GM10266 (cell line): ENCODE measurements at regions not wholly inside any gene's neighbourhood (a gene's known extent, or its start where the extent isn't known, plus 50 kb on each side); places are given as distances from the start of the nearest gene placed in this dataset.

ENCODE experiments used
- DNase-seq: peaks from one replicate; pipeline ENCODE4 v3.0.0; 2012; ENCODE audit errors: extremely low spot score
- CTCF ChIP-seq: IDR thresholded peaks from 2 replicates; pipeline ENCODE4 v1.5.1; 2012; ENCODE audit warnings: mild to moderate bottlenecking, low read depth; ENCODE audit not compliant: control insufficient read depth, insufficient read depth; ENCODE audit errors: missing control alignments

GRCh38 chr11:87397011-87397865, 359.5 kb downstream of the TMEM135 start:
- TF ChIP-seq CTCF: no peak
- DNase-seq: no peak

DNA sequence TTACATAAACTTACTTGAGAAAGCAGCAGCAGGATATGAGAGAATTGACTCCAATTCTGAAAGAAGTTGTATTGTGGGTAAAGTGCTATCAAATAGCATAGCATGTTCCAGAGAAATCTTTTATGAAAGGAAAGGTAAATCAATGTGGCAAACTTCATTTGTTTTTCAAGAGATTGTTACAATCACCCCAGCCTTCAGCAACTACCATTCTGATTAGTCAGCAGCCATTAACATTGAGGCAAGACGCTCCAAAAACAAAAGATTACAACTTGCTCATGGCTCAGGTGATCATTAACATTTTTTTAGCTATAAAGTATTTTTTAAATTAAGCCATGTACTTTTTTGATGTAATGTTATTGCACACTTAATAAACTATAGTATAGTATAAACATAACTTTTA, 357.2 kb downstream of the TMEM135 start:
- DNase-seq: no peak
- TF ChIP-seq CTCF: no peak

- TF ChIP-seq CTCF: no peak
- DNase-seq: no peak
These were observed 354.9 kb downstream of the TMEM135 start for GRCh38 chr11:87392665-87393064.

DNA sequence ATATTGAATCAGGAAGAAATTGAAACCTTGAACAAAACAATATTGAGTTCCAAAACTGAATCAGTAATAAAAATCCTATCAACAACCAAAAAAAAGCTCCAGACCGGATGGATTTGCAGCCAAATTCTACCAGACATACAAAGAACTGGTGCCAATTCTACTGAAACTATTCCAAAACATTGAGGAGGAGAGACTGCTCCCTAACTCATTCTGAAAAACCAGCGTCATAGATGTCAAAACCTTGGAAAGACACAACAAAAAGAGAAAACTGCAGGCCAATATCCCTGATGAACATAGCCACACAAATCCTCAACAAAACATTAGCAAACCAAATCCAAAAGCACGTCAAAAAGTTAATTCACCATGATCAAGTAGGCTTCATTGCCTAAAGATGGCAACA, 353.8 kb downstream of the TMEM135 start:
- DNase-seq: no peak
- TF ChIP-seq CTCF: no peak

GRCh38 chr11:87384078-87384729, 346.5 kb downstream of the TMEM135 start:
- TF ChIP-seq CTCF: no peak
- DNase-seq: no peak

DNA sequence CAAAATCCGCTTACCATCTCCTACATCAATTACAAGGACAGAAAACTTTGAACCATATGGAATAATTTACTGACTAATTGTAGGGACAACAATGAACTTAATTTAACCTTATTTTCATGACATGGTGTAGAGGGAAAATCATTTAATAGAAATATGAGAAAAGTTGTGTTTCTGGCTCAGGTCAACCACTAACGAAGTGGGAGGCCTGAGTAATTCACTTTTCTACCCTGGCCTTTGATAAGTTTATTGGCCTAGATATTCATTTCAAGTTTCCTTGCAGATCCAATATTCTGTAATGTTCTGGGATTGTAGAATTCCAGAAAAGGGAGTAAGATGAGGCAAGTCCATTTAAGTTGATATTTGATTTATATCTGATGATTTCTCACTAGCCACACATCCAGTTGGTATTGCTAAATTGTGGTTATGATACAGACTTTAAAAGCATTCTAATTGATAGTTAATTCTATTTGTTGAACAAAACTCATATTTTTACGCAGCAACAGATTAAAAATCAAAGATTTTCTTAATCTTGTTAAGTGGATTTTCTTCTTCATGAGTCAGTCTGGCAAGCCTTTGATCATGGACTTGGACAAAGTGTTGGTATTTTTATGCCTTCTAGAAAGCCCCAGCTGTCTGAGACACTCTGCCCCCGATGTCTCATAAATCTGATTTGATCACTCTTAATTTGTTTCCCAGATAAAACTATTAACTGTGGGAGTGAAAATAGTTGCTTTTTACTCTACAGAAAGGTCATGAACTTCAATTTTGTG, 336.5 kb downstream of the TMEM135 start:
- no peak for DNase-seq
- TF ChIP-seq CTCF: no peak
